GM12874 (cell line): ENCODE measurements at regions not wholly inside any gene's neighbourhood (a gene's known extent, or its start where the extent isn't known, plus 50 kb on each side); places are given as distances from the start of the nearest gene placed in this dataset.

ENCODE experiments used
- TF ChIP-seq, protein P1 (sequence below): IDR thresholded peaks from 2 replicates; pipeline ENCODE4 v1.5.1; 2011; ENCODE audit warnings: low read depth, mild to moderate bottlenecking, control low read depth, low read length, moderate library complexity; ENCODE audit not compliant: insufficient read depth

- TF ChIP-seq, protein P1, sequence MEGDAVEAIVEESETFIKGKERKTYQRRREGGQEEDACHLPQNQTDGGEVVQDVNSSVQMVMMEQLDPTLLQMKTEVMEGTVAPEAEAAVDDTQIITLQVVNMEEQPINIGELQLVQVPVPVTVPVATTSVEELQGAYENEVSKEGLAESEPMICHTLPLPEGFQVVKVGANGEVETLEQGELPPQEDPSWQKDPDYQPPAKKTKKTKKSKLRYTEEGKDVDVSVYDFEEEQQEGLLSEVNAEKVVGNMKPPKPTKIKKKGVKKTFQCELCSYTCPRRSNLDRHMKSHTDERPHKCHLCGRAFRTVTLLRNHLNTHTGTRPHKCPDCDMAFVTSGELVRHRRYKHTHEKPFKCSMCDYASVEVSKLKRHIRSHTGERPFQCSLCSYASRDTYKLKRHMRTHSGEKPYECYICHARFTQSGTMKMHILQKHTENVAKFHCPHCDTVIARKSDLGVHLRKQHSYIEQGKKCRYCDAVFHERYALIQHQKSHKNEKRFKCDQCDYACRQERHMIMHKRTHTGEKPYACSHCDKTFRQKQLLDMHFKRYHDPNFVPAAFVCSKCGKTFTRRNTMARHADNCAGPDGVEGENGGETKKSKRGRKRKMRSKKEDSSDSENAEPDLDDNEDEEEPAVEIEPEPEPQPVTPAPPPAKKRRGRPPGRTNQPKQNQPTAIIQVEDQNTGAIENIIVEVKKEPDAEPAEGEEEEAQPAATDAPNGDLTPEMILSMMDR: no peak
Observed at GRCh38 chr2:15794608-15795134, 145.7 kb upstream of the MYCN start.

GRCh38 chr2:15795426-15795825 is 144.9 kb upstream of the MYCN start:
- TF ChIP-seq, protein P1: no peak

DNA sequence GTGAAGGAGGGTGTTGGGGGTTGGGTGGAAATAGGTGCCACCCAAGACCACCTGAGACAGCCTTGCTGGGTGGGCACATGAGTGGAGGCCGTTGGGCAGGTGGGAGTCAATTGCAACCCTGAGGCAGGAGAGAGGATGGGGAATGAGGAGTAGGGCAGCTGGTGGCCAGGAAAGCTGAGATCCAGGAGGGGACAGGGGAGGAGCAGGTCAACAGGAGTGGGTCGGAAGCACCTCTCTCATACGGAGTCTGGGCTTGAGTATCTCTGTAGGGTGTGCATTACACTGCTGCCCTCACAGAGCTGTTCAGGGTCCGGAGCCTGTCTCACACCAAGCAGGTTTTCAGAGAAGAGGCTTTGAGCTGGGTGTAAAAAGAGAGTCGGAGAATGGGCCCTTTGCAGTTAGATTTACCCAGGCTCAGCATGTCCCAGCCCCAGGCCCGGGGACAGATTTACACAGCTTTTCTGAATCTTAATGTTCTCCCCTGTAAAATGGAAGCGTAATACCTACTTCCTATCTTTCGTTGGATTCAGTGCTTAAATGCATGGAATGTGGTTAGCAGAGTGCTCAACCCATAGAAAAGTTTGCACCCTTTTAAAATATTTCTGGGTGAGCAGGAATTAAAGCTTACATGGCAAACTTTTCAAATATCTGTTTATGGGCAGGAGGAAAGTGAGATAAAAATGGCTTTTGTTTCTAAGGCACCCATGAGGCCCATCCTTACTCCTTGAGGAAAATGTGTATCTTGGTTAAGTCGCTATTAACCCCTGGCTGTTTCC is 144.0 kb upstream of the MYCN start:
- TF ChIP-seq, protein P1: no peak

- TF ChIP-seq, protein P1: peak; percentile 24; the same call in 1 of the 2 replicates
Observed at GRCh38 chr2:15797231-15797938, 143.0 kb upstream of the MYCN start.

GRCh38 chr2:15797939-15798281 is 142.4 kb upstream of the MYCN start:
- TF ChIP-seq, protein P1: no peak

DNA sequence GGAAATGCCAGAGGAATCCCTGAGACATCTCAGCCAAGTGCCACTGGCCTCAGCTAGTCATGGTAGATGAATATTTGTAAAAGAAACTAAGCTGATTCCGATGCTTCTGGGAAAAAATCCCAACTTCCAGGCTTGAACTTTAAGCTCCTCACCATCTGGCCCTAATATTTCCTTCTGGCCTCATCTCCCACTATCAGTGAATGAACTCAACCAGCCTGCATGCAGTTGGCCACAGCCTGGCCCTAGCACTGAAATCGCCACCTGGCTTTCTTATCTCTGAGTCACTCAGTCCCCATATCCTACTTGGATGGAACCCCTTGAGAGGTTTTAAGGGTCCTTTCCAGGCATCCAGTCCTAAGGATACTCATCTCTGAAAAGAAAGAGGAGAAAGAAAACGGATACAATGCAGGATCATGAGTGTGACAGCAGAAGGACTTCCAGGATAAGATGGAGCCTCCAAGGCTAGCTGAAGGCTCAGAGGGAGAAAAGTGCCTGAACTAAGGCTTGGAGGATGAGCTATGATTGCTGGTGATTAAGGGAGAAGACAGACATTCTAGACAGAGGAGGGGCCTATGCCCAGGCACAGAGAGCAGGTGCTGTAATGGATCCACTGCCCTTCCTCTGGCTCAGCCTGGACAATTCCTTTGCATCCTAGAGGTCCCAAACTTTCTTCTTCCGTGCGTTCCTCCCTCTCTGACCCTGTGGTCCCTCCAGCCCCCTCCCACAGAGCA is 141.5 kb upstream of the MYCN start:
- TF ChIP-seq, protein P1: no peak

DNA sequence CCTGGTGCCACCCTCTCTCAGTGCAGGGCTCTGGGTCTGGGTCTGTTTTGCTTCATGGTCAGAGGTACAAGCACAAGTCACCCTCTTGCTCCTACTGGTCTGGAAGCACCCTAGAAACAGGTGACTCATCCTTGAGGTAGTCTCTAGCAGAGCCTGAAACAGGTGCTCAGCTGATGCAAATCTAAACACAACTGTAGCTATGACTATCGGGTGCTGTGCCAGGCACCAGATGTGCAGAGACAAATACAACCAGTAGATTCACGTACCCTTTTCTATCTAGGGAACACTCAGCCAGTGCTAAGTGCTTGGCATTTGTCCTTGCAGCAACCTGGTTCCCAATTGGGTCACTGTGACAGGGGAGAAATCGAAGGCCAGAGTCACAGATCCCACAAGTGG is 140.9 kb upstream of the MYCN start:
- TF ChIP-seq, protein P1: no peak
